K562 (cell line): ENCODE measurements at regions not wholly inside any gene's neighbourhood (a gene's known extent, or its start where the extent isn't known, plus 50 kb on each side); places are given as distances from the start of the nearest gene placed in this dataset.

ENCODE experiments used
- ATAC-seq: fragments of 200-7000 bp; cut with Tn5 transposase; 3 replicates; pipeline ENCODE4 v1.9.1; 2020; ENCODE audit warnings: moderate library complexity
- BruUV-seq: library from RNA; stranded (reverse); fragments of 400-500 nt; replicated peaks from 2 replicates; lab custom pipeline; 2021; lab: Mats Ljungman, UMichigan
- CTCF ChIA-PET: fragments of 300-600 bp; formaldehyde crosslinking; extraction: SDS; loops from one replicate; lab custom pipeline; 2021; ENCODE audit warnings: low intra/inter-chr PET ratio; lab: Yijun Ruan, JAX
- POLR2A ChIA-PET: fragments of 300-600, 350-650 bp; sonication (Branson Sonifier 250); formaldehyde crosslinking; extraction: SDS; loops from one replicate; lab custom pipeline; 2021; ENCODE audit warnings: antibody characterized with exemption, inconsistent platforms; lab: Yijun Ruan, JAX
- DNase-seq, 4 experiments: peaks; one replicate each; pipeline versions ENCODE4 v3.0.0 to v3.0.0-alpha.2; 2011 to 2018; ENCODE audit warnings: low spot score in 3 of 4, mixed read lengths in 3 of 4; ENCODE audit errors: extremely low read depth in 1 of 4
- FAIRE-seq: peaks from 2 replicates; lab custom pipeline; 2011; peaks lifted over from hg19 to GRCh38; lab: Jason Lieb, UNC
- H2AFZ ChIP-seq: 2 replicates; pipeline ENCODE4 v1.6.0; 2011; ENCODE audit warnings: low read depth, low read length, control low read depth, inconsistent platforms
- H3K27ac ChIP-seq: fragments of 200-600 bp; 3 replicates; pipeline ENCODE4 v1.8.0; 2011; ENCODE audit warnings: low read depth, mild to moderate bottlenecking, control low read depth, inconsistent platforms, low read length, moderate library complexity, mixed read lengths; ENCODE audit errors: extremely low read depth
- H3K27me3 ChIP-seq, 2 experiments: fragments of 300-600 bp in 1 of 2; 2 replicates in 1 of 2; 3 replicates in 1 of 2; pipeline versions ENCODE4 v1.6.0 to v1.8.0; 2011; ENCODE audit warnings: inconsistent platforms in 2 of 2, low read length in 2 of 2, mild to moderate bottlenecking in 1 of 2, mixed read lengths in 1 of 2, moderate library complexity in 1 of 2; ENCODE audit not compliant: control insufficient read depth in 2 of 2, insufficient read depth in 2 of 2
- H3K36me3 ChIP-seq: fragments of 300-600 bp; 3 replicates; pipeline ENCODE4 v1.8.0; 2011; ENCODE audit warnings: mild to moderate bottlenecking, low read length, inconsistent platforms; ENCODE audit not compliant: control insufficient read depth, insufficient read depth
- H3K4me1 ChIP-seq, 2 experiments: fragments of 200-600 bp in 1 of 2; replicated peaks in 1 of 2; 2 replicates in 1 of 2; 3 replicates in 1 of 2; pipeline versions ENCODE4 v1.5.1 to v1.8.0; 2011; ENCODE audit warnings: inconsistent platforms in 2 of 2, low read length in 2 of 2, mild to moderate bottlenecking in 1 of 2, mixed read lengths in 1 of 2, moderate library complexity in 1 of 2; ENCODE audit not compliant: control insufficient read depth in 2 of 2, insufficient read depth in 2 of 2
- H3K4me2 ChIP-seq: 2 replicates; pipeline ENCODE4 v1.6.1; 2011; ENCODE audit warnings: low read length, control low read depth, inconsistent platforms, mixed read lengths; ENCODE audit not compliant: insufficient read depth
- H3K4me3 ChIP-seq: fragments of 200-600 bp; sonication (generic), shearing (Covaris generic); 2 replicates; pipeline ENCODE4 v1.5.1; 2016; ENCODE audit warnings: control low read depth, inconsistent platforms
- H3K79me2 ChIP-seq: fragments of 200-600 bp; 3 replicates; pipeline ENCODE4 v1.8.0; 2011; ENCODE audit warnings: low read length, inconsistent platforms; ENCODE audit not compliant: control insufficient read depth, insufficient read depth
- H3K9ac ChIP-seq, 2 experiments: 2 replicates each; pipeline versions ENCODE4 v1.6.0 to v1.6.1; 2011; ENCODE audit warnings: low read depth in 2 of 2, low read length in 2 of 2, control low read depth in 1 of 2, inconsistent platforms in 1 of 2, mild to moderate bottlenecking in 1 of 2, mixed read lengths in 1 of 2; ENCODE audit not compliant: insufficient read depth in 1 of 2
- H3K9me1 ChIP-seq: one replicate; pipeline ENCODE4 v1.6.0; 2011; ENCODE audit warnings: inconsistent platforms, mild to moderate bottlenecking, low read length, moderate library complexity; ENCODE audit not compliant: control insufficient read depth, insufficient read depth
- H3K9me3 ChIP-seq: replicated peaks from 2 replicates; pipeline ENCODE4 v1.5.1; 2011; ENCODE audit warnings: low read depth, low read length, inconsistent platforms; ENCODE audit not compliant: control insufficient read depth, insufficient read depth
- H4K20me1 ChIP-seq: replicated peaks from 2 replicates; pipeline ENCODE4 v1.6.1; 2011; ENCODE audit warnings: low read length, inconsistent platforms, mixed read lengths; ENCODE audit not compliant: control insufficient read depth, insufficient read depth
- PPARD ChIP-seq: fragments of 250-450 bp; sonication (Bioruptor Pico); IDR thresholded peaks from 2 replicates; pipeline ENCODE4 v1.8.0; 2022; ENCODE audit warnings: inconsistent platforms, mild to moderate bottlenecking, moderate library complexity
- SMARCA5 ChIP-seq: fragments of 450-650 bp; IDR thresholded peaks from 2 replicates; pipeline ENCODE4 v1.6.1; 2016
- ZBTB7A ChIP-seq: IDR thresholded peaks from 2 replicates; pipeline ENCODE4 v1.6.1; 2011; ENCODE audit warnings: low read depth, mild to moderate bottlenecking, low read length, moderate library complexity, borderline replicate concordance; ENCODE audit not compliant: control insufficient read depth
- ZKSCAN1 ChIP-seq: fragments of 150-350 bp; IDR thresholded peaks from 2 replicates; pipeline ENCODE4 v1.6.1; 2016; ENCODE audit warnings: low read depth, low read length
- ZNF764 ChIP-seq: fragments of 250-450 bp; sonication (Bioruptor Pico); IDR thresholded peaks from 2 replicates; pipeline ENCODE4 v1.4.0; 2020; ENCODE audit warnings: low read depth, mild to moderate bottlenecking, moderate library complexity
- WGBS: fragments of 100-300 bp; shearing (Covaris generic); methylation state at CpG from one replicate; pipeline ENCODE4 v1.1.6; 2016; ENCODE audit warnings: low coverage, mixed read lengths; ENCODE audit not compliant: insufficient coverage; ENCODE audit errors: missing lambda C conversion rate; 5-methylcytosine and 5-hydroxymethylcytosine counted together
- in situ Hi-C: fragments of 300-500 bp; cut with MboI; formaldehyde crosslinking; loops from 4 replicates; pipeline ENCODE4 v1.15.0; 2018; ENCODE audit warnings: inconsistent platforms, mixed read lengths
- intact Hi-C: fragments of 100-400 bp; cut with micrococcal nuclease; formaldehyde crosslinking; loops from 2 replicates; pipeline ENCODE4 v1.14.2; 2022
- TF ChIP-seq, protein P1 (sequence below): IDR thresholded peaks from 2 replicates; pipeline ENCODE4 v1.6.1; 2014; ENCODE audit warnings: antibody characterized with exemption
- TF ChIP-seq, protein P2 (sequence below): fragments of 250-450 bp; sonication (Bioruptor Pico); IDR thresholded peaks from 2 replicates; pipeline ENCODE4 v1.9.0; 2021; ENCODE audit warnings: mild to moderate bottlenecking
- TF ChIP-seq, protein P3 (sequence below): fragments of 150-350 bp; IDR thresholded peaks from 2 replicates; pipeline ENCODE4 v1.6.1; 2014; ENCODE audit warnings: low read depth, mild to moderate bottlenecking, low read length, borderline replicate concordance
- TF ChIP-seq, protein P4 (sequence below): sonication (generic); formaldehyde crosslinking; IDR thresholded peaks from 2 replicates; pipeline ENCODE4 v1.8.1; 2022; ENCODE audit warnings: missing genetic modification reagents

DNA sequence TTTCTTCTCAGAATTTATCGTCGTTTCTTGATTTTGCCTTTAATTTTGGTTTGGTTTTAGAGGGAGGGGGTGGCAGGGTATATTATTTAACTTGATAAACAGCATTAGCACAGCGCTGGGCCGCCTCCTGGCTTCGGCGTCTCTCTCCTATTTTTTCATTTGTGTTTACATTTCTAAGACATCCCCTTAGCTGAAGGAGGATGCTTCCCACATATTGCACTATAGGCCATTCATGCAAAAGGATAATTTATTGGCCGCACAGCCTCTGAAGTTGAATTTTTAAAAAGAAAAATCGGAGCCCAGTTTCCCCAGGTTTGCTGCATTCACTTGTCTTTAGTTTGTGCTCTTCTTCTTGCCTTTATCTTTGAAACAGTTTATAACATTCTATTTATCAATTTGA, 497.4 kb upstream of the ZFHX3 start:
- no peak for DNase-seq
- intact Hi-C loops = no loop called here
- in situ Hi-C loops = no loop called here
- H4K20me1 ChIP-seq = no peaks in the 10 kb centered on the region
- no peaks in the 10 kb centered on the region for H3K9me3 ChIP-seq
- H3K27ac ChIP-seq = no peak overlapping the region
- no peak overlapping the region for H2AFZ ChIP-seq
- H3K79me2 ChIP-seq = no peaks in the 10 kb centered on the region
- H3K27me3 ChIP-seq = peaks cover 11 to 35% of the 10 kb centered on the region in 2 experiments; a peak in 4 of 5 replicates
- POLR2A ChIA-PET = no interaction called here
- CTCF ChIA-PET = no interaction called here
- H3K4me1 ChIP-seq = no peaks in the 10 kb centered on the region
- no peak overlapping the region for H3K9ac ChIP-seq
- TF ChIP-seq ZKSCAN1 = no peak
- TF ChIP-seq, all 486 proteins: peak for 0
- ATAC-seq (no peak), FAIRE-seq (no peak)
- Histone ChIP-seq H3K36me3 (no peaks in the 10 kb centered on the region), H3K4me2 (no peak overlapping the region), H3K4me3 (no peak overlapping the region), H3K9me1 (no peaks in the 10 kb centered on the region)
- WGBS = 0% methylated on average over 8 of the region's 8 CpGs
- BruUV-seq = no TSS peak

GRCh38 chr16:73544826-73545225, 496.9 kb upstream of the ZFHX3 start:
- POLR2A ChIA-PET = no interaction called here
- CTCF ChIA-PET = no interaction called here
- H3K9me1 ChIP-seq = no peaks in the 10 kb centered on the region
- H3K27ac ChIP-seq = no peak overlapping the region
- intact Hi-C loops = no loop called here
- DNase-seq (no peak), ATAC-seq (no peak), FAIRE-seq (no peak)
- 0% methylated on average over 8 of the region's 8 CpGs for WGBS
- H3K4me2 ChIP-seq = no peak overlapping the region
- no peaks in the 10 kb centered on the region for H3K36me3 ChIP-seq
- in situ Hi-C loops = no loop called here
- no peak overlapping the region for H3K9ac ChIP-seq
- H3K79me2 ChIP-seq = no peaks in the 10 kb centered on the region
- H3K4me3 ChIP-seq = no peak overlapping the region
- no TSS peak for BruUV-seq
- H3K9me3 ChIP-seq = no peaks in the 10 kb centered on the region
- H3K4me1 ChIP-seq = no peaks in the 10 kb centered on the region
- H3K27me3 ChIP-seq = peaks cover 11 to 31% of the 10 kb centered on the region in 2 experiments; a peak in 4 of 5 replicates
- no peak overlapping the region for H2AFZ ChIP-seq
- no peaks in the 10 kb centered on the region for H4K20me1 ChIP-seq
- TF ChIP-seq, protein P1, sequence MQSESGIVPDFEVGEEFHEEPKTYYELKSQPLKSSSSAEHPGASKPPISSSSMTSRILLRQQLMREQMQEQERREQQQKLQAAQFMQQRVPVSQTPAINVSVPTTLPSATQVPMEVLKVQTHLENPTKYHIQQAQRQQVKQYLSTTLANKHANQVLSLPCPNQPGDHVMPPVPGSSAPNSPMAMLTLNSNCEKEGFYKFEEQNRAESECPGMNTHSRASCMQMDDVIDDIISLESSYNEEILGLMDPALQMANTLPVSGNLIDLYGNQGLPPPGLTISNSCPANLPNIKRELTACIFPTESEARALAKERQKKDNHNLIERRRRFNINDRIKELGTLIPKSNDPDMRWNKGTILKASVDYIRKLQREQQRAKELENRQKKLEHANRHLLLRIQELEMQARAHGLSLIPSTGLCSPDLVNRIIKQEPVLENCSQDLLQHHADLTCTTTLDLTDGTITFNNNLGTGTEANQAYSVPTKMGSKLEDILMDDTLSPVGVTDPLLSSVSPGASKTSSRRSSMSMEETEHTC = no peak
- TF ChIP-seq PPARD (CRISPR knock-in tag) (no peak), ZNF764 (no peak), ZBTB7A (no peak), SMARCA5 (no peak)
- TF ChIP-seq, protein P2, sequence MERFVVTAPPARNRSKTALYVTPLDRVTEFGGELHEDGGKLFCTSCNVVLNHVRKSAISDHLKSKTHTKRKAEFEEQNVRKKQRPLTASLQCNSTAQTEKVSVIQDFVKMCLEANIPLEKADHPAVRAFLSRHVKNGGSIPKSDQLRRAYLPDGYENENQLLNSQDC (CRISPR knock-in tag) = no peak
- TF ChIP-seq, protein P3, sequence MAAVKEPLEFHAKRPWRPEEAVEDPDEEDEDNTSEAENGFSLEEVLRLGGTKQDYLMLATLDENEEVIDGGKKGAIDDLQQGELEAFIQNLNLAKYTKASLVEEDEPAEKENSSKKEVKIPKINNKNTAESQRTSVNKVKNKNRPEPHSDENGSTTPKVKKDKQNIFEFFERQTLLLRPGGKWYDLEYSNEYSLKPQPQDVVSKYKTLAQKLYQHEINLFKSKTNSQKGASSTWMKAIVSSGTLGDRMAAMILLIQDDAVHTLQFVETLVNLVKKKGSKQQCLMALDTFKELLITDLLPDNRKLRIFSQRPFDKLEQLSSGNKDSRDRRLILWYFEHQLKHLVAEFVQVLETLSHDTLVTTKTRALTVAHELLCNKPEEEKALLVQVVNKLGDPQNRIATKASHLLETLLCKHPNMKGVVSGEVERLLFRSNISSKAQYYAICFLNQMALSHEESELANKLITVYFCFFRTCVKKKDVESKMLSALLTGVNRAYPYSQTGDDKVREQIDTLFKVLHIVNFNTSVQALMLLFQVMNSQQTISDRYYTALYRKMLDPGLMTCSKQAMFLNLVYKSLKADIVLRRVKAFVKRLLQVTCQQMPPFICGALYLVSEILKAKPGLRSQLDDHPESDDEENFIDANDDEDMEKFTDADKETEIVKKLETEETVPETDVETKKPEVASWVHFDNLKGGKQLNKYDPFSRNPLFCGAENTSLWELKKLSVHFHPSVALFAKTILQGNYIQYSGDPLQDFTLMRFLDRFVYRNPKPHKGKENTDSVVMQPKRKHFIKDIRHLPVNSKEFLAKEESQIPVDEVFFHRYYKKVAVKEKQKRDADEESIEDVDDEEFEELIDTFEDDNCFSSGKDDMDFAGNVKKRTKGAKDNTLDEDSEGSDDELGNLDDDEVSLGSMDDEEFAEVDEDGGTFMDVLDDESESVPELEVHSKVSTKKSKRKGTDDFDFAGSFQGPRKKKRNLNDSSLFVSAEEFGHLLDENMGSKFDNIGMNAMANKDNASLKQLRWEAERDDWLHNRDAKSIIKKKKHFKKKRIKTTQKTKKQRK = no peak
- TF ChIP-seq, protein P4, sequence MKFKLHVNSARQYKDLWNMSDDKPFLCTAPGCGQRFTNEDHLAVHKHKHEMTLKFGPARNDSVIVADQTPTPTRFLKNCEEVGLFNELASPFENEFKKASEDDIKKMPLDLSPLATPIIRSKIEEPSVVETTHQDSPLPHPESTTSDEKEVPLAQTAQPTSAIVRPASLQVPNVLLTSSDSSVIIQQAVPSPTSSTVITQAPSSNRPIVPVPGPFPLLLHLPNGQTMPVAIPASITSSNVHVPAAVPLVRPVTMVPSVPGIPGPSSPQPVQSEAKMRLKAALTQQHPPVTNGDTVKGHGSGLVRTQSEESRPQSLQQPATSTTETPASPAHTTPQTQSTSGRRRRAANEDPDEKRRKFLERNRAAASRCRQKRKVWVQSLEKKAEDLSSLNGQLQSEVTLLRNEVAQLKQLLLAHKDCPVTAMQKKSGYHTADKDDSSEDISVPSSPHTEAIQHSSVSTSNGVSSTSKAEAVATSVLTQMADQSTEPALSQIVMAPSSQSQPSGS (CRISPR knock-in tag) = no peak
